ENCODE measurements at regions not wholly inside any gene's neighbourhood (a gene's known extent, or its start where the extent isn't known, plus 50 kb on each side); places are given as distances from the start of the nearest gene placed in this dataset.

DNA sequence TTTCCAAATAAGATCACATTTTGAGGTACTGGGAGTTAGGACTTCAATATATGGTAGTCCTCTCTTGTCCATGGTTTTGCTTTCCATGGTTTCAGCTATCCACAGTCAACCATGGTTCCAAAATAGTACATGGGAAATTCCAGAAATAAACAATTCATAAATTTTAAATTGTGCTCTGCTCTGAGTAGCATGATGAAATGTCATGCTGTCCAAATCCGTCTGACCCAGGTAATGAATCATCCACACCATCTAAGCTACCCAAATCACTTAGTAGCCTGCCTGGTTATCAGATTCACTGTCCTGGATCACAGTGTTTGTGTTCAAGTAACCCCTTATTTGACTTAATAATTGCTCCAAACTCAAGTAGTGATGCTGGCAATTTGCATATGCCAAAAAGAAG lies 197.9 kb downstream of the TMTC3 start:
- TF ChIP-seq CTCF (IDR thresholded peaks at IDR 0.05) (no peak), EZH2 (IDR thresholded peaks at IDR 0.05) (no peak)
